Fibroblast of mammary gland (primary cell): ENCODE measurements at regions not wholly inside any gene's neighbourhood (a gene's known extent, or its start where the extent isn't known, plus 50 kb on each side); places are given as distances from the start of the nearest gene placed in this dataset.

ENCODE experiments used
- DNase-seq: peaks from one replicate; pipeline ENCODE4 v3.0.0-alpha.2; 2010; ENCODE audit warnings: low read depth
- H3K4me3 ChIP-seq: 2 replicates; pipeline ENCODE4 v1.5.1; 2011; ENCODE audit warnings: low read depth, mild to moderate bottlenecking, low read length, moderate library complexity; ENCODE audit not compliant: control insufficient read depth
- TF ChIP-seq, protein P1 (sequence below): conservative IDR thresholded peaks from 2 replicates; pipeline ENCODE4 v1.5.1; 2011; ENCODE audit warnings: low read depth, low read length, inconsistent platforms; ENCODE audit not compliant: control insufficient read depth, insufficient read depth

GRCh38 chr1:213474054-213474453, 423.0 kb downstream of the RPS6KC1 start:
- H3K4me3 ChIP-seq = no peak overlapping the region
- no peak for DNase-seq
- TF ChIP-seq, protein P1, sequence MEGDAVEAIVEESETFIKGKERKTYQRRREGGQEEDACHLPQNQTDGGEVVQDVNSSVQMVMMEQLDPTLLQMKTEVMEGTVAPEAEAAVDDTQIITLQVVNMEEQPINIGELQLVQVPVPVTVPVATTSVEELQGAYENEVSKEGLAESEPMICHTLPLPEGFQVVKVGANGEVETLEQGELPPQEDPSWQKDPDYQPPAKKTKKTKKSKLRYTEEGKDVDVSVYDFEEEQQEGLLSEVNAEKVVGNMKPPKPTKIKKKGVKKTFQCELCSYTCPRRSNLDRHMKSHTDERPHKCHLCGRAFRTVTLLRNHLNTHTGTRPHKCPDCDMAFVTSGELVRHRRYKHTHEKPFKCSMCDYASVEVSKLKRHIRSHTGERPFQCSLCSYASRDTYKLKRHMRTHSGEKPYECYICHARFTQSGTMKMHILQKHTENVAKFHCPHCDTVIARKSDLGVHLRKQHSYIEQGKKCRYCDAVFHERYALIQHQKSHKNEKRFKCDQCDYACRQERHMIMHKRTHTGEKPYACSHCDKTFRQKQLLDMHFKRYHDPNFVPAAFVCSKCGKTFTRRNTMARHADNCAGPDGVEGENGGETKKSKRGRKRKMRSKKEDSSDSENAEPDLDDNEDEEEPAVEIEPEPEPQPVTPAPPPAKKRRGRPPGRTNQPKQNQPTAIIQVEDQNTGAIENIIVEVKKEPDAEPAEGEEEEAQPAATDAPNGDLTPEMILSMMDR = no peak

GRCh38 chr1:213481395-213481794, 430.4 kb downstream of the RPS6KC1 start:
- no peak overlapping the region for H3K4me3 ChIP-seq
- DNase-seq = no peak
- TF ChIP-seq, protein P1 = no peak

GRCh38 chr1:213484333-213484732, 433.3 kb downstream of the RPS6KC1 start:
- TF ChIP-seq, protein P1 = no peak

DNA sequence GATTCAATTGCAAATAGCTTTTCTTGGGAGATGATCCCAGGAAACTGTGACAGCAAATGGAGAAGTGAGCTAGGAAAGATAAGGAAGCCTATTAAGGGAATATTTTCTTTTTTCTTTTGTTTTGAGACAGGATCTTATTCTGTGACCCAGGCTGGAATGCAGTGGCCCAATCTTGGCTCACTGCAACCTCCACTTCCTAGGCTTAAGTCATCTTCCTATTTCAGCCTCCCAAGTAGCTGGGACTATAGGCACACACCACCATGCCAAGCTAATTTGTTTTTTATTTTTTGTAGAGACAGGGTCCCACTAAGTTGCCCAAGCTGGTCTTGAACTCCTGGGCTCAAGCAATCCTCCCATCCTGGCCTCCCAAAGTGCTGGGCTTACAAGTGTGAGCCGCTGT, 433.7 kb downstream of the RPS6KC1 start:
- DNase-seq = no peak
- TF ChIP-seq, protein P1 = no peak
- no peak overlapping the region for H3K4me3 ChIP-seq

More at GRCh38 chr1:213484333-213484732, 433.3 kb downstream of the RPS6KC1 start:
- no peak overlapping the region for H3K4me3 ChIP-seq
- DNase-seq = no peak

GRCh38 chr1:213486488-213486887, 435.4 kb downstream of the RPS6KC1 start:
- DNase-seq = no peak
- no peak overlapping the region for H3K4me3 ChIP-seq
- TF ChIP-seq, protein P1 = no peak

- TF ChIP-seq, protein P1 = no peak
- no peak for DNase-seq
- no peak overlapping the region for H3K4me3 ChIP-seq
These were observed 440.4 kb downstream of the RPS6KC1 start for GRCh38 chr1:213491468-213491867.

DNA sequence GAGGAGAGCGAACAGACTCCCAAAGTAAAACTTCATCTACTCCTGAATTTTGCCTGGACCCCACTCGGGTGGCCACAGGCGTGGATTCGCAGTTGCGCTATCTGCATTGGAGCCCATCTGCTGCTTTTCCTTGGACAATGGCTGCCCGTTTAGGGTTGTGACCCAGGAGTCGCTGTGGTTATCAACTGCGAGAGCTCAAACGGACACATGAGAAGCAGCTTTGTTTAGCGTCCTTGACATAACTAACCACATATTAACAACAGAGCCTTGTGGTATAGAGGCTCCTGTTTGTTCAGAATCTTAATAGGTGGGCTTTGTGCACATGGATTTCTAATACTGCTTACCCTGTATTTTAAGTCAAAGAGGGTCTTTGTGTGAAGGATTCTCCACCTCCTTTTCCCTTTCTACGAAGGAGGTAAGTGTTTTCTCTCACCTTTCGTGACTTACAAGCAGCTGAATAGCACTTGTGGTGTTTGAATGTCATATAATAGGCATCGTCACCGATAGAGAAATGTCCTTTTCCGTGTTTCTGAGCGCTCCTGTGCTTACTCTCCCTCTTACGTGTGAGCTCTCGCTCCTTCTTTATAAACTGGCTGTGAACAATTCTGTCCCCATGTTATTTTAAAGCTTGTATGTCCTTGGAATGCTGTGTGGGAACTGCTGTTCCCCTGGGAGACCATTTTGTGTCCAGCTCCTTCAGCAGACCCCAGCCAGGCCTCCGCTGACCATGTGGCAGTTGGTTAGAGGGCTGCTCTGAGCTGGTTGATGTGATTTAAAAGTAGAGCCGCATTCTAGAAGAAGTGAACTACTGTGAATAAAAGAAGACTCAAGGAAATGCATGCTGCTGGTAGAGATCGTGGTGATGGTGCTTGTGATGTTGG, 441.4 kb downstream of the RPS6KC1 start:
- TF ChIP-seq, protein P1 = no peak
- H3K4me3 ChIP-seq = no peak overlapping the region
- DNase-seq = no peak
